Osteoblast (primary cell): ENCODE measurements at regions not wholly inside any gene's neighbourhood (a gene's known extent, or its start where the extent isn't known, plus 50 kb on each side); places are given as distances from the start of the nearest gene placed in this dataset.

Source experiments
- DNase-seq: peaks from one replicate; pipeline ENCODE4 v3.0.0; 2011; ENCODE audit warnings: low spot score, mixed read lengths; ENCODE audit not compliant: insufficient read length; ENCODE audit errors: missing footprints
- H2AFZ ChIP-seq: 2 replicates; pipeline ENCODE4 v1.6.0; 2011; ENCODE audit warnings: mild to moderate bottlenecking, low read length
- H3K27ac ChIP-seq: 2 replicates; pipeline ENCODE4 v1.5.1; 2011; ENCODE audit warnings: mild to moderate bottlenecking, low read depth, low read length, moderate library complexity
- H3K27me3 ChIP-seq: 2 replicates; pipeline ENCODE4 v1.6.0; 2012; ENCODE audit warnings: mild to moderate bottlenecking, control low read depth, inconsistent platforms, low read length, moderate library complexity; ENCODE audit not compliant: insufficient read depth
- H3K36me3 ChIP-seq: 2 replicates; pipeline ENCODE4 v1.5.1; 2011; ENCODE audit warnings: mild to moderate bottlenecking, low read length, control low read depth, moderate library complexity; ENCODE audit not compliant: insufficient read depth
- H3K4me1 ChIP-seq: 2 replicates; pipeline ENCODE4 v1.5.1; 2011; ENCODE audit warnings: mild to moderate bottlenecking, low read length, control low read depth, moderate library complexity; ENCODE audit not compliant: insufficient read depth
- H3K4me2 ChIP-seq: 2 replicates; pipeline ENCODE4 v1.6.0; 2011; ENCODE audit warnings: mild to moderate bottlenecking, low read length; ENCODE audit not compliant: insufficient read depth
- H3K4me3 ChIP-seq: fragments of 200-600 bp; sonication (generic); 3 replicates; pipeline ENCODE4 v1.5.1; 2012; ENCODE audit warnings: mild to moderate bottlenecking, low read length, inconsistent platforms; ENCODE audit not compliant: insufficient read depth
- H3K79me2 ChIP-seq: 2 replicates; pipeline ENCODE4 v1.6.0; 2012; ENCODE audit warnings: mild to moderate bottlenecking, low read length, control low read depth, inconsistent platforms; ENCODE audit not compliant: insufficient read depth
- H3K9me3 ChIP-seq: 2 replicates; pipeline ENCODE4 v1.5.1; 2011; ENCODE audit warnings: low read depth, low read length, control low read depth
- H4K20me1 ChIP-seq: 2 replicates; pipeline ENCODE4 v1.6.0; 2012; ENCODE audit warnings: mild to moderate bottlenecking, low read length, control low read depth; ENCODE audit not compliant: insufficient read depth
- TF ChIP-seq, protein P1 (sequence below): IDR thresholded peaks from 2 replicates; pipeline ENCODE4 v1.5.1; 2011; ENCODE audit warnings: mild to moderate bottlenecking, low read depth, low read length, moderate library complexity; ENCODE audit errors: extremely low read depth

DNA sequence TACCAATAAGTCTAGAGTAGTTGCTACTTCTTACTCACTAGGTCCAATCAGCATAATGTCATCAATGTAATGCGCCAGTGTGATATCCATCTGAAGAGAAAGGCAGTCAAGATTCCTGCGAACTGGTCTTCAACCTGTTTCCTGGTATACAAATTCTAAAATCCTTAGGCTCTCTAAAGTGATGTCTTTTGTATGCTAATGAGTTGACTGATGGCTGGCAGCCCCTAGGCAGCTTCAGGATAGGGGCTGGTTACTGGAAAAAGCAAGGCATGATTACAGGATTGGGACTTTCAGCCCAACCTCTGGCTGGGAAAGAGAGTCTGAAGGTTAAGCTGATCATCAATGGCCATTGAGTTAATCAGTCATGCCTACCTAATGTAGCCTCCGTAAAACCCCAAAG is 250.2 kb upstream of the PTER start:
- no peaks in the 10 kb centered on the region for H3K27me3 ChIP-seq
- H4K20me1 ChIP-seq, result no peaks in the 10 kb centered on the region
- no peak overlapping the region for H3K4me3 ChIP-seq
- no peak for DNase-seq
- no peak overlapping the region for H3K27ac ChIP-seq
- no peak overlapping the region for H3K4me2 ChIP-seq
- H3K4me1 ChIP-seq, result no peaks in the 10 kb centered on the region
- TF ChIP-seq, protein P1, sequence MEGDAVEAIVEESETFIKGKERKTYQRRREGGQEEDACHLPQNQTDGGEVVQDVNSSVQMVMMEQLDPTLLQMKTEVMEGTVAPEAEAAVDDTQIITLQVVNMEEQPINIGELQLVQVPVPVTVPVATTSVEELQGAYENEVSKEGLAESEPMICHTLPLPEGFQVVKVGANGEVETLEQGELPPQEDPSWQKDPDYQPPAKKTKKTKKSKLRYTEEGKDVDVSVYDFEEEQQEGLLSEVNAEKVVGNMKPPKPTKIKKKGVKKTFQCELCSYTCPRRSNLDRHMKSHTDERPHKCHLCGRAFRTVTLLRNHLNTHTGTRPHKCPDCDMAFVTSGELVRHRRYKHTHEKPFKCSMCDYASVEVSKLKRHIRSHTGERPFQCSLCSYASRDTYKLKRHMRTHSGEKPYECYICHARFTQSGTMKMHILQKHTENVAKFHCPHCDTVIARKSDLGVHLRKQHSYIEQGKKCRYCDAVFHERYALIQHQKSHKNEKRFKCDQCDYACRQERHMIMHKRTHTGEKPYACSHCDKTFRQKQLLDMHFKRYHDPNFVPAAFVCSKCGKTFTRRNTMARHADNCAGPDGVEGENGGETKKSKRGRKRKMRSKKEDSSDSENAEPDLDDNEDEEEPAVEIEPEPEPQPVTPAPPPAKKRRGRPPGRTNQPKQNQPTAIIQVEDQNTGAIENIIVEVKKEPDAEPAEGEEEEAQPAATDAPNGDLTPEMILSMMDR, result no peak
- H3K9me3 ChIP-seq, result peaks cover 2% of the 10 kb centered on the region
- H3K36me3 ChIP-seq, result no peaks in the 10 kb centered on the region
- no peak overlapping the region for H2AFZ ChIP-seq
- no peaks in the 10 kb centered on the region for H3K79me2 ChIP-seq

DNA sequence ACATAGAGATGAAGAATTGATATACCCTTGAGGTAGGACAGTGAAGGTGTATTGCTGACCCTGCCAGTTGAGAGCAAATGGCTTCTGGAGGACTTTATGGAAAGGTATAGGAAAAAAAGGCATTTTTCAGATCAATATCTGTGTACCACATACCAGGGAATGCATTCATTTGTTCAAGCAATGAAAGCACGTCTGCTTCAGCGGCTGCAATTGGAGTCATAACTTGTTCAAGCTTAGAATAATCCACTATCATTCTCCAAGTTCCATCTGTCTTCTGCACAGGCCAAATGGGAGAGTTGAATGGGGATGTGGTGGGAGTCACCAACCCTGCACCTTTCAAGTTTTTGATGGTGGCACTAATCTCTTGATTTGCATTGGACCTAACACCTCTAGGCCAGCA is 249.6 kb upstream of the PTER start:
- Histone ChIP-seq H2AFZ (no peak overlapping the region), H3K27ac (no peak overlapping the region), H3K36me3 (no peaks in the 10 kb centered on the region), H3K4me3 (no peak overlapping the region), H3K9me3 (peaks cover 2% of the 10 kb centered on the region), H3K27me3 (no peaks in the 10 kb centered on the region), H3K4me1 (no peaks in the 10 kb centered on the region), H4K20me1 (no peaks in the 10 kb centered on the region), H3K4me2 (no peak overlapping the region), H3K79me2 (no peaks in the 10 kb centered on the region)
- DNase-seq, result no peak
- TF ChIP-seq, protein P1, result no peak

DNA sequence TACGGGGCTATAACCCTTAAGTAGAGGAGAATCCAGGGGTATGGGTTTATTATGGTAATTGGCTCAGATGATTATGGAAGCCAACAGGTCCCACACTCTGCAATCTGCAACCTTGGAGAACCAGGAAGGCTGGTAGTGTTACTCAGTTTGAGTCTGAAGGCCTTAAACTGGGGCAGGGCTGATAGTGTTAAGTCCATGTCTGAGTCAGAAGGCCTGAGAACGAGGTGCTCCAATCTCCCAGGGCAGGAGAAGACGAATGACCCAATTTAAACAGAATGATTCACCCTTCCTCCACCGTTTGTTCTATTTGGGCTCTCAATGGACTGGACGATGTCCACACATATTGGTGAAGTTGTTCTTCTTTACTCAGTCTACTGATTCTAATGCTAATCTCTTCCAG is 244.5 kb upstream of the PTER start:
- Histone ChIP-seq H3K4me3 (no peak overlapping the region), H3K9me3 (peaks cover 2% of the 10 kb centered on the region), H3K36me3 (no peaks in the 10 kb centered on the region), H4K20me1 (no peaks in the 10 kb centered on the region), H2AFZ (no peak overlapping the region), H3K4me2 (no peak overlapping the region), H3K79me2 (no peaks in the 10 kb centered on the region), H3K27ac (no peak overlapping the region), H3K4me1 (no peaks in the 10 kb centered on the region), H3K27me3 (no peaks in the 10 kb centered on the region)
- TF ChIP-seq, protein P1, result no peak
- DNase-seq, result no peak

DNA sequence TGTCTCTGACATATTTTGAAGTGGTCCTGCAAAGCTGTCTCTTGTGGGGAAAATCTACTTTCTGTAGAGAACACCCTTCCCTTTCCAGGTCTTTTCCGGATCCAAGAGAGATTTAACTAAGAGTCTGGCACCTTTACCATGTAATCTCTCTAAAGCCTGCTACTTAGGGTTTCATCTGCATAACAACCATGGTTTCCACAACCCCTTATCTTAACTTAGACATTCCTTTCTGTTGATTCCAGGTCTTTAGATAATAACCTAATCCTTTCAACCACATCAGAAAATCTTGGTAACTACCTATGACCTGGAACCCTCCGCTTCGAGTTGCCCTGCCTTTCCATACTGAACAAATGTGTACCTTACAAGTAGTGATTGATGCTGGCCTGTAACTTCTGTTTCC is 243.6 kb upstream of the PTER start:
- H3K27me3 ChIP-seq, result no peaks in the 10 kb centered on the region
- TF ChIP-seq, protein P1, result no peak
- no peak overlapping the region for H3K4me2 ChIP-seq
- peaks cover 2% of the 10 kb centered on the region for H3K9me3 ChIP-seq
- no peak overlapping the region for H2AFZ ChIP-seq
- no peaks in the 10 kb centered on the region for H3K4me1 ChIP-seq
- no peak overlapping the region for H3K27ac ChIP-seq
- H3K79me2 ChIP-seq, result no peaks in the 10 kb centered on the region
- no peaks in the 10 kb centered on the region for H3K36me3 ChIP-seq
- no peak overlapping the region for H3K4me3 ChIP-seq
- DNase-seq, result no peak
- H4K20me1 ChIP-seq, result no peaks in the 10 kb centered on the region
